ENCODE measurements at regions not wholly inside any gene's neighbourhood (a gene's known extent, or its start where the extent isn't known, plus 50 kb on each side); places are given as distances from the start of the nearest gene placed in this dataset.
"Not testable (repeated sequence)": the region's sequence is repeated elsewhere in the genome, so short reads cannot be mapped to it uniquely, and the experiment has no call there.

DNA sequence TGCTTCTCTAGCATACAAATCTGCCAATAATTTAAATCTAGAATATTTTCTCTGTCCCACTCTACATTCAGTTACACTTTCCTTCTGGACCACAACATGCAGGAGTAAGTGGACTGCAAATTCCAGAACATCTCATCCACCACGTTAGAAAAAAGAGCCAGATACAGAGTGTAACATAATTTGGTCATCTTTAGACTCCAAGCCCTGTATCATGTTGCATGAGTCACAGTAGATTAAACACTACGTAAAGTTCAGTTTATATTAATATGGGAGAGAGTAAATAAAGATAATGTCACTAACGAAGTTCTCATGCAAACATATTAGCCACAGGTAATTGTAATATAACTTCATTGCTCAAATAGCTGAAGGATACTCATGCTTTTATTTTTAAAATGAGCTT, 327.0 kb downstream of the C6orf118 start:
- 30% methylated on average over 3 of the region's 3 CpGs for WGBS

DNA sequence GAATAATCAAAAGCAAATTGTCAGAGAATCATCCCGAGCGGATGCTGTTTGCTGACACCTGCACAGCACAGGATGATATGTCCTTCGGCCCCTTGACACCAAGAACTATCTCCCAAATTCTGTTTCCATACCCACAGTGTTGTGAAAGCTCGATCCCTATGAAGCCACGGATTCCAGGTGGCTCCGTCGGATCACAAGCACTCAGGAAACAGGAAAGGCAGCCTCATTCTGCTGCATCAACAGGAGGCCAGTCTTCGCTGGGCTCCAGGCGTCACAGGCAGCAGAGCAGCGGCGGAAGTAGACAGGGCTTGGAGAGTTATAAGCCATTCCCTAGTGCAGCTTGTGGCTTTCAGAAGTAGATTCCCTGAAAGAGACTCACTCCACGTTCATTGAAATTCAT, 342.3 kb downstream of the C6orf118 start:
- intact Hi-C loops (cut with DNase I): no loop called here
- no peak for DNase-seq (ENCODE audit: low spot score)
- Histone ChIP-seq H3K4me1 (replicated peaks) (no peaks in the 10 kb centered on the region), H3K27me3 (replicated peaks; ENCODE audit: insufficient read depth) (no peaks in the 10 kb centered on the region), H3K9me3 (no peaks in the 10 kb centered on the region), H3K4me3 (no peak overlapping the region), H3K27ac (no peak overlapping the region), H3K36me3 (no peaks in the 10 kb centered on the region)
- 72% methylated on average over 12 of the region's 12 CpGs for WGBS
- TF ChIP-seq, protein P1, sequence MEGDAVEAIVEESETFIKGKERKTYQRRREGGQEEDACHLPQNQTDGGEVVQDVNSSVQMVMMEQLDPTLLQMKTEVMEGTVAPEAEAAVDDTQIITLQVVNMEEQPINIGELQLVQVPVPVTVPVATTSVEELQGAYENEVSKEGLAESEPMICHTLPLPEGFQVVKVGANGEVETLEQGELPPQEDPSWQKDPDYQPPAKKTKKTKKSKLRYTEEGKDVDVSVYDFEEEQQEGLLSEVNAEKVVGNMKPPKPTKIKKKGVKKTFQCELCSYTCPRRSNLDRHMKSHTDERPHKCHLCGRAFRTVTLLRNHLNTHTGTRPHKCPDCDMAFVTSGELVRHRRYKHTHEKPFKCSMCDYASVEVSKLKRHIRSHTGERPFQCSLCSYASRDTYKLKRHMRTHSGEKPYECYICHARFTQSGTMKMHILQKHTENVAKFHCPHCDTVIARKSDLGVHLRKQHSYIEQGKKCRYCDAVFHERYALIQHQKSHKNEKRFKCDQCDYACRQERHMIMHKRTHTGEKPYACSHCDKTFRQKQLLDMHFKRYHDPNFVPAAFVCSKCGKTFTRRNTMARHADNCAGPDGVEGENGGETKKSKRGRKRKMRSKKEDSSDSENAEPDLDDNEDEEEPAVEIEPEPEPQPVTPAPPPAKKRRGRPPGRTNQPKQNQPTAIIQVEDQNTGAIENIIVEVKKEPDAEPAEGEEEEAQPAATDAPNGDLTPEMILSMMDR (IDR thresholded peaks at IDR 0.05): no peak
- TF ChIP-seq POLR2AphosphoS5 (IDR thresholded peaks at IDR 0.05) (no peak), POLR2A (IDR thresholded peaks at IDR 0.05) (no peak)

More for the DNA sequence above, 327.0 kb downstream of the C6orf118 start:
- Histone ChIP-seq H3K27ac (no peak overlapping the region), H3K4me1 (replicated peaks) (no peaks in the 10 kb centered on the region), H3K27me3 (replicated peaks; ENCODE audit: insufficient read depth) (no peaks in the 10 kb centered on the region), H3K36me3 (no peaks in the 10 kb centered on the region), H3K4me3 (no peak overlapping the region), H3K9me3 (no peaks in the 10 kb centered on the region)
- no peak for DNase-seq (ENCODE audit: low spot score)
- intact Hi-C loops (cut with DNase I): no loop called here
- no peak for TF ChIP-seq POLR2AphosphoS5 (IDR thresholded peaks at IDR 0.05)
- TF ChIP-seq, protein P1 (IDR thresholded peaks at IDR 0.05): no peak
- TF ChIP-seq POLR2A (IDR thresholded peaks at IDR 0.05): no peak

DNA sequence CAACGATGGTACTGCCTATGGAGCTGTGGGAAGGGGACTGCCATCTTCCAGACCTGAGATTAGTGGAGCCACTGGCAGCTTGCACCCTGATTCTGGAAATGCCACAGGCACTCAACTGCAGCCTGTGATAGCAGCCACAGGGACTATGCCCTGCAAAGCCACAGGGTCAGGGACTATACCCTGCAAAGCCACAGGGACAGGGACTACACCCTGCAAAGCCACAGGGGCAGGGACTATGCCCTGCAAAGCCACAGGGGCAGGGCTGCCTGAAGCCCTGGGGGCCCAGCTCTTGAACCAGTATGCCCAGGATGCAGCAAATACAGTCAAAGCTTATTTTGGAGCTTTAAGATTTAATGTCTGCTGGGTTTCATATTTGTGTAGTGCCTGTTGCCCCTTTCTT, 346.6 kb downstream of the C6orf118 start:
- intact Hi-C loops (cut with DNase I): no loop called here
- no peak overlapping the region for H3K27ac ChIP-seq
- H3K36me3 ChIP-seq: no peaks in the 10 kb centered on the region
- no peak for DNase-seq (ENCODE audit: low spot score)
- no peaks in the 10 kb centered on the region for H3K4me1 ChIP-seq (replicated peaks)
- TF ChIP-seq, protein P1 (IDR thresholded peaks at IDR 0.05): no peak
- TF ChIP-seq POLR2AphosphoS5 (IDR thresholded peaks at IDR 0.05) (no peak), POLR2A (IDR thresholded peaks at IDR 0.05) (no peak)
- H3K27me3 ChIP-seq (replicated peaks; ENCODE audit: insufficient read depth): no peaks in the 10 kb centered on the region
- no peaks in the 10 kb centered on the region for H3K9me3 ChIP-seq
- WGBS: 63% methylated on average over 1 of the region's 1 CpG
- H3K4me3 ChIP-seq: no peak overlapping the region

DNA sequence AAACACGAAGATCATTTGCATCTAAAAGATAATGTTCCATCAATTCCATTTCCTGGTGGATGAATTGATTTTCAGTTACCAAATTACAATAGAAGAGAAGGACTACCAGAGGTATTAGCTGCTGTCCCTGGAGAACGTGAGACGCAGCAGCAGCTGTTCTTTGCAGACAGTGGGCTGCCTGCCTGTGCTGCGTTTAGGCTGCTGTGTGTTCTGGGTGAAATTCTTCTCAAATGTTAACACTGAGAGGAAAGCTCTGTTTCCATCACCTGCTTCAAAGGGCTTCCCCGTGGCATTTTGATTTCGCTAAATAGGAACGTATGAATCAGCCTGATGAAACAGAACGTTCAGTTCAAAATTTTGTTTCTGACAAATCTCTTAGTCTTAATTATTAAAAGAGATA, 362.2 kb downstream of the C6orf118 start:
- TF ChIP-seq POLR2A (IDR thresholded peaks at IDR 0.05) (no peak), POLR2AphosphoS5 (IDR thresholded peaks at IDR 0.05) (no peak)
- TF ChIP-seq, protein P1 (IDR thresholded peaks at IDR 0.05): no peak
- WGBS: 54% methylated on average over 8 of the region's 8 CpGs
- no peaks in the 10 kb centered on the region for H3K27me3 ChIP-seq (replicated peaks; ENCODE audit: insufficient read depth)
- no peaks in the 10 kb centered on the region for H3K36me3 ChIP-seq
- H3K4me1 ChIP-seq (replicated peaks): no peaks in the 10 kb centered on the region
- H3K27ac ChIP-seq: no peak overlapping the region
- no peak for DNase-seq (ENCODE audit: low spot score)
- no peaks in the 10 kb centered on the region for H3K9me3 ChIP-seq
- intact Hi-C loops (cut with DNase I): no loop called here
- H3K4me3 ChIP-seq: no peak overlapping the region

DNA sequence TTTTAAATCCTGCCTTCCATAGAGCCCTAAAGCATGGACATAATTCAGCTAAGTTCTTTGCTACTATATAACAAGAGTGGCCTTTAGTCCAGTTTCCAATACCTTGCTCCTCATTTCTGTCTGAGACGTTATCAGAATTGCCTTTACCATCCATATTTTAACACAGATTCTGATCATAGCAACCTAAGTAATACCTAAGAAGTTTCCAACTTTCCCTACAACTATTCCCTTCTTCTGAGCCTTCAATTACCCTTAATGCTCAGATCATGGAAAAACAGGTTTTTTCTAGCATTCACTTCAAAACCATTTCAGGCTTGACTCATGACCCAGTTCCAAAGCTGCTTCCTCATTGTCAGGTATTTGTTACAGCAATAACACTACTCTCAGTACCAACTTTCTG, 367.1 kb downstream of the C6orf118 start:
- Histone ChIP-seq H3K27ac (no peak overlapping the region), H3K4me3 (no peak overlapping the region), H3K27me3 (replicated peaks; ENCODE audit: insufficient read depth) (no peaks in the 10 kb centered on the region), H3K36me3 (no peaks in the 10 kb centered on the region), H3K9me3 (no peaks in the 10 kb centered on the region), H3K4me1 (replicated peaks) (no peaks in the 10 kb centered on the region)
- DNase-seq (ENCODE audit: low spot score): no peak
- TF ChIP-seq POLR2AphosphoS5 (IDR thresholded peaks at IDR 0.05) (no peak), POLR2A (IDR thresholded peaks at IDR 0.05) (no peak)
- TF ChIP-seq, protein P1 (IDR thresholded peaks at IDR 0.05): no peak
- 90% methylated on average over 1 of the region's 1 CpG for WGBS
- intact Hi-C loops (cut with DNase I): no loop called here

DNA sequence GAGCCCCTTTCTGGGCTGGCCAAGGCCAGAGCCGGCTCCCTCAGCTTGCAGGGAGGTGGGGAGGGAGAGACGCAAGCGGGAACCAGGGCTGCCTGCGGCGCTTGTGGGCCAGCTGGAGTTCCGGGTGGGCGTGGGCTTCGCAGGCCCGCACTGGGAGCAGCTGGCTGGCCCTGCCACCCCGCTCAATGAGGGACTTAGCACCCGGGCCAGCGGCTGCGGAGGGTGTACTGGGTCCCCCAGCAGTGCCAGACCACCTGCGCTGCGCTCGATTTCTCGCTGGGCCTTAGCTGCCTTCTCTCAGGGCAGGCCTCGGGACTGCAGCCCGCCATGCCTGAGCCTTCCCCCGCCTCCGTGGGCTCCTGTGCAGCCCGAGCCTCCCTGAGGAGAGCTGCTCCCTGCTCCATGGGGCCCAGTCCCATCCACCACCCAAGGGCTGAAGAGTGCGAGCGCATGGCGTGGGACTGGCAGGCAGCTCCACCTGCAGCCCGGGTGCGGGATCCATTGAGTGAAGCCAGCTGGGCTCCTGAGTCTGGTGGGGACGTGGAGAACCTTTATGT, 376.1 kb downstream of the C6orf118 start:
- H3K9me3 ChIP-seq; H3K36me3 ChIP-seq; H3K4me3 ChIP-seq; H3K27me3 ChIP-seq (replicated peaks; ENCODE audit: insufficient read depth); DNase-seq (ENCODE audit: low spot score); intact Hi-C loops (cut with DNase I); H3K4me1 ChIP-seq (replicated peaks); H3K27ac ChIP-seq: not testable (repeated sequence)
- 93% methylated on average over 20 of the region's 28 CpGs for WGBS
